HFFc6 (cell line): ENCODE measurements at regions not wholly inside any gene's neighbourhood (a gene's known extent, or its start where the extent isn't known, plus 50 kb on each side); places are given as distances from the start of the nearest gene placed in this dataset.

Source experiments
- DNase-seq: peaks from one replicate; pipeline ENCODE4 v3.0.0-alpha.2; 2018
- H3K27ac Mint-ChIP-seq: 2 replicates; pipeline ENCODE4 v1.8.0; 2020; ENCODE audit warnings: mild to moderate bottlenecking, mixed read lengths
- H3K27me3 Mint-ChIP-seq: 2 replicates; pipeline ENCODE4 v1.8.0; 2021; ENCODE audit warnings: mild to moderate bottlenecking, moderate library complexity, mixed read lengths; ENCODE audit not compliant: insufficient read depth
- H3K36me3 Mint-ChIP-seq: 2 replicates; pipeline ENCODE4 v1.8.0; 2021; ENCODE audit warnings: low read depth, mixed read lengths
- H3K4me1 Mint-ChIP-seq: 2 replicates; pipeline ENCODE4 v1.8.0; 2020; ENCODE audit warnings: low read depth, mixed read lengths
- H3K4me3 Mint-ChIP-seq: 2 replicates; pipeline ENCODE4 v1.8.0; 2020; ENCODE audit warnings: mild to moderate bottlenecking, moderate library complexity, mixed read lengths
- H3K9me3 Mint-ChIP-seq: 2 replicates; pipeline ENCODE4 v1.8.0; 2020; ENCODE audit warnings: mild to moderate bottlenecking, mixed read lengths
- CTCF ChIP-seq: fragments of 200-600 bp; sonication (generic); IDR thresholded peaks from 2 replicates; pipeline ENCODE4 v1.5.0; 2021; ENCODE audit warnings: antibody characterized with exemption, mild to moderate bottlenecking

GRCh38 chr17:69734656-69735055, 320.2 kb downstream of the MAP2K6 start:
- Mint-ChIP-seq H3K9me3 (0 out of 2 replicates have a peak, but pooled peaks cover 8% of the 10 kb centered on the region), H3K4me1 (peaks cover 55% of the 10 kb centered on the region), H3K4me3 (peak overlapping the region; percentile 4; the same call in 1 of the 2 replicates), H3K36me3 (peaks cover 7% of the 10 kb centered on the region), H3K27me3 (no peaks in the 10 kb centered on the region), H3K27ac (peak overlapping the region; percentile 53)
- DNase-seq = peak; percentile 27
- TF ChIP-seq CTCF = no peak

GRCh38 chr17:69735285-69735684, 320.8 kb downstream of the MAP2K6 start:
- H3K36me3 Mint-ChIP-seq = peaks cover 7% of the 10 kb centered on the region

GRCh38 chr17:69743091-69743490, 328.6 kb downstream of the MAP2K6 start:
- peak; percentile 25 for DNase-seq
- peaks cover 13% of the 10 kb centered on the region for H3K4me1 Mint-ChIP-seq
- no peak for TF ChIP-seq CTCF
- H3K4me3 Mint-ChIP-seq = no peak overlapping the region
- H3K36me3 Mint-ChIP-seq = no peaks in the 10 kb centered on the region; the same call in none of the 2 replicates
- no peaks in the 10 kb centered on the region for H3K9me3 Mint-ChIP-seq
- H3K27me3 Mint-ChIP-seq = no peaks in the 10 kb centered on the region; the same call in 1 of the 2 replicates
- H3K27ac Mint-ChIP-seq = peak overlapping the region; percentile 71

More at GRCh38 chr17:69735285-69735684, 320.8 kb downstream of the MAP2K6 start:
- H3K27ac Mint-ChIP-seq = no peak overlapping the region
- no peak overlapping the region for H3K4me3 Mint-ChIP-seq
- TF ChIP-seq CTCF = no peak
- no peaks in the 10 kb centered on the region for H3K27me3 Mint-ChIP-seq
- H3K4me1 Mint-ChIP-seq = peaks cover 49% of the 10 kb centered on the region
- 0 out of 2 replicates have a peak, but pooled peaks cover 8% of the 10 kb centered on the region for H3K9me3 Mint-ChIP-seq
- DNase-seq = no peak

GRCh38 chr17:69744512-69745070, 330.1 kb downstream of the MAP2K6 start:
- no peak for TF ChIP-seq CTCF
- peaks cover 13% of the 10 kb centered on the region for H3K4me1 Mint-ChIP-seq
- H3K36me3 Mint-ChIP-seq = no peaks in the 10 kb centered on the region; the same call in none of the 2 replicates
- H3K27ac Mint-ChIP-seq = no peak overlapping the region
- no peak for DNase-seq
- no peaks in the 10 kb centered on the region; the same call in 1 of the 2 replicates for H3K27me3 Mint-ChIP-seq
- H3K4me3 Mint-ChIP-seq = no peak overlapping the region
- no peaks in the 10 kb centered on the region for H3K9me3 Mint-ChIP-seq

- Mint-ChIP-seq H3K27me3 (no peaks in the 10 kb centered on the region), H3K27ac (no peak overlapping the region), H3K4me3 (no peak overlapping the region), H3K9me3 (no peaks in the 10 kb centered on the region; the same call in 1 of the 2 replicates), H3K4me1 (no peaks in the 10 kb centered on the region), H3K36me3 (no peaks in the 10 kb centered on the region)
- DNase-seq = no peak
- no peak for TF ChIP-seq CTCF
Measured at GRCh38 chr17:69749911-69750310, 325.1 kb upstream of the KCNJ16 start.
